ENCODE measurements at regions not wholly inside any gene's neighbourhood (a gene's known extent, or its start where the extent isn't known, plus 50 kb on each side); places are given as distances from the start of the nearest gene placed in this dataset.
A peak's percentile ranks its signal among the peaks of the same experiment; 100 is the strongest.

DNA sequence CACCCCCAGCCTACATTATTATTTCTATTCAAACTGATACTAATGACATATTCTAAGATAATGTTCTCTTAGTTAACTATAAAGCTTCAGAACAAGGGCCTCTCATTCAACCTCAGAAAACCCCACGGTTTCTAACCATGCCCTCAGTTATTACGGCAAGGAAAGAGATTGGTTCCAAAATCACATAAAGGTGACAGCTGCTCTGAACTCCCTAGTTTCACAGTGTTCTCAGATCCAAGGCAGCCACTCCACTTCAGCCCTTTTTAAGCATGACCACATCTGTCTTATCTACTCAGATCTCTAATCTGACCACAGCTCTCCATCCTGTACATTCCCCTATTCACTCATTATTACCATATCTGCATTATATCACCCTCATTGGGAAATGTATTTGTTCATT lies 98.8 kb upstream of the CEP85L start:
- DNase-seq (no peak), ATAC-seq (no peak)
- Histone ChIP-seq H3K9me3 (no peaks in the 10 kb centered on the region), H3K27me3 (ENCODE audit: low read depth) (no peaks in the 10 kb centered on the region), H3K36me3 (no peaks in the 10 kb centered on the region), H3K4me3 (no peak overlapping the region), H3K4me1 (peaks cover 14% of the 10 kb centered on the region), H3K27ac (no peak overlapping the region)
- TF ChIP-seq, protein P1, sequence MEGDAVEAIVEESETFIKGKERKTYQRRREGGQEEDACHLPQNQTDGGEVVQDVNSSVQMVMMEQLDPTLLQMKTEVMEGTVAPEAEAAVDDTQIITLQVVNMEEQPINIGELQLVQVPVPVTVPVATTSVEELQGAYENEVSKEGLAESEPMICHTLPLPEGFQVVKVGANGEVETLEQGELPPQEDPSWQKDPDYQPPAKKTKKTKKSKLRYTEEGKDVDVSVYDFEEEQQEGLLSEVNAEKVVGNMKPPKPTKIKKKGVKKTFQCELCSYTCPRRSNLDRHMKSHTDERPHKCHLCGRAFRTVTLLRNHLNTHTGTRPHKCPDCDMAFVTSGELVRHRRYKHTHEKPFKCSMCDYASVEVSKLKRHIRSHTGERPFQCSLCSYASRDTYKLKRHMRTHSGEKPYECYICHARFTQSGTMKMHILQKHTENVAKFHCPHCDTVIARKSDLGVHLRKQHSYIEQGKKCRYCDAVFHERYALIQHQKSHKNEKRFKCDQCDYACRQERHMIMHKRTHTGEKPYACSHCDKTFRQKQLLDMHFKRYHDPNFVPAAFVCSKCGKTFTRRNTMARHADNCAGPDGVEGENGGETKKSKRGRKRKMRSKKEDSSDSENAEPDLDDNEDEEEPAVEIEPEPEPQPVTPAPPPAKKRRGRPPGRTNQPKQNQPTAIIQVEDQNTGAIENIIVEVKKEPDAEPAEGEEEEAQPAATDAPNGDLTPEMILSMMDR (IDR thresholded peaks at IDR 0.05), result no peak
- intact Hi-C loops (cut with DNase I), result no loop called here

DNA sequence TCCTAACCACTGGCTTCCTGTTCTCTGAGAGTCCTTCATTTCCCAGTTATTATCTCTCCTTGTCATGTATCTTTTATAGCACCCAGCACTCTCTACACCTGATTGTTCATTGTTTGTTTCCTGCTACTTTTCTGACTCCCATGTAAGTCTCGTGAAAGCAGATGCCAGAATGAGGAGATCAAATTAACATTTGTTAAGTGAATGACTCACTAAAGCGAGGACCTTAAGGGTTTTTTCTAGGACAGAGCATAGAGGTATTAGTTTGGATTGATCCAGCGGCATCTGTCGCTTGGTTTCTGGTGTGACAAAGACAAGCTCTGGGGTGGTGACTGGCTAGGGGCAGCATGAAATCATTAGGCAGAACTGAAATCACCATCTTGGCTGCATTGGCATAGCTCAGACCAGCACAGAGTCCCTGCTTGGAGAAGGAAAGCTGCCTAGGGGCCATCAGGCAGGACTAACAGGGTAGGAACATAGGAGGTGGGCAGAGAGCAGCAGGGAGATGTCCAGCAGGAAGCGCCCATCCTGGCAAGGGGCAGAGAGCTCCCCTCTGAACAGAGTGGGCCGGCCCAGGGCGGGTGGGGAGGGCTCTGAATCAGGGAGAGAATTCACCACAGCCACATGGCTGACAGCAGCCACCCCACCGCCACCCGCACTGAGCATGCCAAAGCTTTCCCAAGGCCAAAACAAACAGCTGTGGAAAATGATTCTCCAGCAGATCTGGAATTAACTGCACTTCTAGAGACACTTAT lies 97.1 kb upstream of the CEP85L start:
- Histone ChIP-seq H3K27ac (no peak overlapping the region), H3K9me3 (no peaks in the 10 kb centered on the region), H3K4me3 (no peak overlapping the region), H3K4me1 (peaks cover 14% of the 10 kb centered on the region), H3K27me3 (ENCODE audit: low read depth) (no peaks in the 10 kb centered on the region), H3K36me3 (no peaks in the 10 kb centered on the region)
- peak; percentile 27 to 39 for ATAC-seq
- DNase-seq, result no peak
- TF ChIP-seq, protein P1 (IDR thresholded peaks at IDR 0.05), result no peak
- intact Hi-C loops (cut with DNase I), result no loop called here

DNA sequence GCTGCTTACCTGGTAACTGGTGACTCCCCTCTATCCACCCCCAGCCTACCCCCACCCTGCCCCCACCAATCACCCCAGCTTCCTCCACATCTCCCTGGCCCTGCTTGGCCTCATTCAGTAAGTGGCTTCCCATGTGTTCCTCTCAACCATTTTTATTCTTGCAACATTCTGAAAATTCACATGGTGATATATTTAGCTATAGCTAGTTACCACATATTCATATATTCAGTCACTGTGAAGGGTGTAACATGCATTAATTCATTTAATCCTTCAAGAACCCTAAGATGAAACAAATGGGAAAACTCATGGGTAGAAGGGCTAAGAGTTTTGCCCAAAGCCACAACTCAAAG lies 95.4 kb upstream of the CEP85L start:
- no peak for DNase-seq
- H3K27me3 ChIP-seq (ENCODE audit: low read depth), result no peaks in the 10 kb centered on the region
- no peaks in the 10 kb centered on the region for H3K9me3 ChIP-seq
- peaks cover 14% of the 10 kb centered on the region for H3K4me1 ChIP-seq
- no peak overlapping the region for H3K27ac ChIP-seq
- TF ChIP-seq, protein P1 (IDR thresholded peaks at IDR 0.05), result no peak
- no peaks in the 10 kb centered on the region for H3K36me3 ChIP-seq
- ATAC-seq, result peak; percentile 11 to 49
- no peak overlapping the region for H3K4me3 ChIP-seq
- intact Hi-C loops (cut with DNase I), result no loop called here

DNA sequence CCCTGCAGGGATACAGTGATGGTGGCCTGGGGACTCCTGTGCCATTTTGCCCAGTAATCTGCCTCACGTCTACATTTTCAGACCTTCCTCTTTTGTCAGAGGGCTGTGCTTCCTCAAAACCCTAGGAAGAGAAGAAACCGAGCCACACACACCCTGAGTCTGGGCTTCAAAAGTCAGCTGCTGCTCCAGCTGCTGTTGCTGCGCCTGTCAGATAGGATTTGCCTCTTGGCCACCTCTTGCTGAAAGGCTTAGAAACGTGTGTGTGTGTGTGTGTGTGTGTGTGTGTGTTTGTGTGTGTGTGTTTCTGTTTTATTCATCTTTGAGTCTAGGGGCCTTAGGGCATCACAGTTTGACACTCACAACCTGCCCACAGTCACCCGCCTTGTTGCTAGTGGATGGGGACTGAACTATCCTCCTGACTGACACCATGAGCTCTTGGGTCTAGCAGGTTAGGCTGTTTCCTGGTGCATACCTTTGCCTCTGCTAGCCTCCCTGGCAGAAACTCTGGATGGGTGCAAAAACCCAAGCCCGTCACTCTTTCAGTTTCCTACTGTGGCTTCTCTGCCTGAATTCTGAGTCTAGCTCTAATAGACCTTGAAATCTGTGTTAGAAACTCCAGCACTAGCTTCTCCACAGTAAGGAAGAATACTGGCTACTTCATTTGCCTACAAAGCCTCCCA lies 94.9 kb upstream of the CEP85L start:
- no peaks in the 10 kb centered on the region for H3K9me3 ChIP-seq
- H3K4me3 ChIP-seq, result no peak overlapping the region
- TF ChIP-seq, protein P1 (IDR thresholded peaks at IDR 0.05), result no peak
- H3K36me3 ChIP-seq, result no peaks in the 10 kb centered on the region
- peaks cover 14% of the 10 kb centered on the region for H3K4me1 ChIP-seq
- intact Hi-C loops (cut with DNase I), result no loop called here
- DNase-seq (peak; percentile 62), ATAC-seq (peak; percentile 70 to 82)
- no peak overlapping the region for H3K27ac ChIP-seq
- no peaks in the 10 kb centered on the region for H3K27me3 ChIP-seq (ENCODE audit: low read depth)

DNA sequence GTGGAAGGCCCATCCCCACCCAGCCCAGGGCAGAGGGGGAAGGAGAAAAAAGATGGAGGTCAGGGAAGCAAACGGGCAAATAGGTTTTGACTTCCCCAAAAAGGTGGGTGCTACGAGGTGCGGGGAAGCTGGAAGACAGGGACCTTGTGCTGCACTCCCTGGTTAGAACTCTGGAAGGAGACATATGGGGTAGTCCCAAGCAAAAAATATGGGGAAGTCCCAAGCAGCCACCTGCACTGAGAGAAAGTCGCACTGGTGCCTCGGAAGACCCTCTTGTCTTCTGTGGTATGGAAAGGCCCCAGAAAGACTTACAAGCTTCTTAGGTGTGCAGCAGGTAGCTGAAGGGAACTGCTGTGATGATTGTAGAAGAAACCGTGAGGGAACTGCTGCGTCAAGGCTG lies 93.8 kb upstream of the CEP85L start:
- intact Hi-C loops (cut with DNase I), result no loop called here
- Histone ChIP-seq H3K9me3 (no peaks in the 10 kb centered on the region), H3K27ac (no peak overlapping the region), H3K4me1 (peaks cover 14% of the 10 kb centered on the region), H3K27me3 (ENCODE audit: low read depth) (no peaks in the 10 kb centered on the region), H3K36me3 (no peaks in the 10 kb centered on the region), H3K4me3 (no peak overlapping the region)
- no peak for ATAC-seq
- TF ChIP-seq, protein P1 (IDR thresholded peaks at IDR 0.05), result no peak
- DNase-seq, result no peak

All from lower lobe of right lung (tissue), 2 donors.